B cell (primary cell): ENCODE measurements at regions not wholly inside any gene's neighbourhood (a gene's known extent, or its start where the extent isn't known, plus 50 kb on each side); places are given as distances from the start of the nearest gene placed in this dataset.

Experiments used
- CTCF ChIP-seq: fragments of 200-600 bp; IDR thresholded peaks from one replicate; pipeline ENCODE4 v1.8.0; 2022; ENCODE audit warnings: antibody characterized with exemption, mild to moderate bottlenecking
- EZH2 ChIP-seq: IDR thresholded peaks from 2 replicates; pipeline ENCODE4 v1.6.1; 2012; ENCODE audit warnings: borderline replicate concordance, low read depth, mild to moderate bottlenecking, moderate library complexity, low read length; ENCODE audit not compliant: insufficient read depth, poor library complexity, severe bottlenecking

DNA sequence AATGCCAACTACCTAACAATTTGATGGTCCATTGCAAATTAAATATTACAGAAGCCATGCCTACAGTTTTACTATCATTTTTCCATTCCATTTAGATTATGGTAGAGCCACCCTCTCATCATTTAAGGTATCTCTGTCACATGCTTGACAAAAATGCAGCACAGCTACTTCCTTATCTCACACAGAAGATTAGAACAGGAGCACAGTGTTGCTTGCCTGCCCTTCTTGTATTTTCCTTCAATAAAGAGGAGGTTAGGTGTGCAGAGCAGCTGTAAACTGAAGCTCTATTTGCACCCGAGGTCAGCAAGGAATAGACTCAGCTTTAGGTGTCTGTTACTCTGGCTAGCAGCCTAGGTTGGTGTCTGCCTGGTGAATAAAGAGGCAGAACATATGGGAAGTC lies 51.5 kb upstream of the ATP10B start:
- TF ChIP-seq CTCF, result no peak
- no peak for TF ChIP-seq EZH2
